ENCODE measurements at regions not wholly inside any gene's neighbourhood (a gene's known extent, or its start where the extent isn't known, plus 50 kb on each side); places are given as distances from the start of the nearest gene placed in this dataset.

- no peak for TF ChIP-seq POLR2AphosphoS5 (IDR thresholded peaks at IDR 0.05; ENCODE audit: low read depth, low read length)
- no peak for TF ChIP-seq SIN3A (IDR thresholded peaks at IDR 0.05; ENCODE audit: borderline replicate concordance, insufficient read depth, low read length)
- TF ChIP-seq FOXP2 (optimal IDR thresholded peaks at IDR 0.05; ENCODE audit: borderline replicate concordance, extremely low read depth, extremely low read length, insufficient read depth) = no peak
- TF ChIP-seq REST (IDR thresholded peaks at IDR 0.05; ENCODE audit: insufficient read depth in 1 of 2, low read depth in 2 of 2, low read length in 2 of 2) = no peak
Observed at GRCh38 chr3:55180936-55181535, 253.2 kb upstream of the LRTM1 start.
